Activated CD4-positive, alpha-beta memory T cell treated with anti-CD3 and anti-CD28 coated beads, Interleukin-2, amount 10 ng/mL, durations not matched to agents 7 days and 5 days (primary cell): ENCODE measurements at regions not wholly inside any gene's neighbourhood (a gene's known extent, or its start where the extent isn't known, plus 50 kb on each side); places are given as distances from the start of the nearest gene placed in this dataset.

Source experiments
- CTCF ChIA-PET: fragments of 350-600 bp; sonication (Branson Sonifier 250); formaldehyde crosslinking; loops from one replicate; lab custom pipeline; 2021; ENCODE audit warnings: antibody characterized with exemption, inconsistent platforms; lab: Charles Lee
- POLR2A ChIA-PET: fragments of 350-600 bp; sonication (Branson Sonifier 250); formaldehyde crosslinking; loops from one replicate; lab custom pipeline; 2021; ENCODE audit warnings: antibody characterized with exemption; lab: Charles Lee
- DNase-seq: peaks from one replicate; pipeline ENCODE4 v3.0.0-alpha.2; 2020
- H3K27ac Mint-ChIP-seq: one replicate; pipeline ENCODE4 v1.8.0; 2021; ENCODE audit warnings: mild to moderate bottlenecking, mixed read lengths
- H3K27me3 Mint-ChIP-seq: one replicate; pipeline ENCODE4 v1.8.0; 2021; ENCODE audit warnings: mixed read lengths
- H3K36me3 Mint-ChIP-seq: one replicate; pipeline ENCODE4 v1.8.0; 2021; ENCODE audit warnings: low read depth, mixed read lengths
- H3K4me1 Mint-ChIP-seq: one replicate; pipeline ENCODE4 v1.8.0; 2021; ENCODE audit warnings: mixed read lengths
- H3K4me3 Mint-ChIP-seq: one replicate; pipeline ENCODE4 v1.8.0; 2021; ENCODE audit warnings: mild to moderate bottlenecking, mixed read lengths
- H3K9me3 Mint-ChIP-seq: one replicate; pipeline ENCODE4 v1.8.0; 2021; ENCODE audit warnings: mixed read lengths

DNA sequence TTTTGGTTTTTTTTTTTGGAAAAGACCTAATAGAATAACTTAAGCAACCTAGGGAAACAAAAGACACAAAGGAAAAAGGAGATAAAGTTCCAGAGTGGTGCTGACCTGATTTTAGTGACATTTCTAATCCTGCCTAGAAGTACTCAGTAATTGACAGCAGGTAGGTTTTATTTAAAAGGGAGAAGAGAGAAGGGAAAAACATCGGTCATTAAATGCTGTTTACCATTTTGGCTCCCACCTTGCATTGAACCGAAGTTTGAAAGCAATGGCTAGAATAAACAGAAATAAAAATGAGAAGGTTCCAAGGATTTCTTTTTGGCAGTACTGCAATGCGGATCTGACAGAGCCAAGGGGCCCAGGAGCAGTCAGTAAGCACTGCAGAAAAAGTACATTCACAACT is 115.8 kb upstream of the MAOA start:
- Mint-ChIP-seq H3K36me3 (no peaks in the 10 kb centered on the region), H3K27me3 (no peaks in the 10 kb centered on the region), H3K9me3 (peaks cover 2% of the 10 kb centered on the region), H3K4me3 (no peak overlapping the region), H3K4me1 (no peaks in the 10 kb centered on the region), H3K27ac (no peak overlapping the region)
- POLR2A ChIA-PET: no interaction called here
- CTCF ChIA-PET: no interaction called here
- no peak for DNase-seq

DNA sequence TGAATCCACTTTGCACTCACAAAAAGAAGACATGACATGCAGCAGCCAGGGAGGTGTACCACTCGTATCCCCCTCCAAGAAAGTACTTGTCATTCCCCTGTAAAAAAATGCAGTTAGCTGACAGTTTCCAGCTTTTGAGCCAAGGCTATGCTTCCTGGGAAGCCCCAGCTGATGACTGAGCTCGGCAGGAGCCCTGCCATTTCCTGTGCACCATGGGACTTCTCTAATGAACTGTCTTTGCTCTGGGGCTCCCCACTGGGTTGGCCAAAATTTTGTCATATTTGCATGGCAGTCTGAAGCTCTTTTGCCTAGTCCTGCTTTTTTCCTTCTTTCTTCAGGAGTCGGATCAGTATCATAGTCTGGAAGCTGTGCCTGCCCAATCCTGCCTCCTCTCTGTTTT is 104.5 kb upstream of the MAOA start:
- Mint-ChIP-seq H3K27me3 (no peaks in the 10 kb centered on the region), H3K9me3 (no peaks in the 10 kb centered on the region), H3K27ac (no peak overlapping the region), H3K4me3 (no peak overlapping the region), H3K4me1 (peaks cover 1% of the 10 kb centered on the region), H3K36me3 (no peaks in the 10 kb centered on the region)
- DNase-seq: no peak
- ChIA-PET CTCF (no interaction called here), POLR2A (no interaction called here)

DNA sequence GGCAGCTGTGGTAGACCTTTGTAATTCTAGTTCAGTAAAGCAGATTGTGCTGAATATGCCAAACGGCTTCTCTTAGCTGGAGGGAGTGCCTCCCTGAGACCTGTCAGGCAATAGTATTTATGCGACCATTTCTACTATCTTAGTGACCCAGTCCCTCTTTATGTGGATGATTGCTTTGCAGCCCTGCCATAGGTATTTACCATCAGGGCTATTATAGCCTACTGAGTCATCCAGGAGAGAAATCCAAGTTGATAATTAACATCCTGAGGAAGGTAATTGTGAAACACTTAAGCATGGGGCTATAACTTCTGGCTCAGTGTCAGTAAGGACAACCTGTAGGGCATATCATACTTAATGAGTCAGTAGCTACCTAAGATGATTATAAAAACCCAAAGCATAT is 103.9 kb upstream of the MAOA start:
- POLR2A ChIA-PET: no interaction called here
- Mint-ChIP-seq H3K36me3 (no peaks in the 10 kb centered on the region), H3K27ac (no peak overlapping the region), H3K4me1 (peaks cover 1% of the 10 kb centered on the region), H3K27me3 (no peaks in the 10 kb centered on the region), H3K4me3 (no peak overlapping the region), H3K9me3 (no peaks in the 10 kb centered on the region)
- CTCF ChIA-PET: no interaction called here
- no peak for DNase-seq

DNA sequence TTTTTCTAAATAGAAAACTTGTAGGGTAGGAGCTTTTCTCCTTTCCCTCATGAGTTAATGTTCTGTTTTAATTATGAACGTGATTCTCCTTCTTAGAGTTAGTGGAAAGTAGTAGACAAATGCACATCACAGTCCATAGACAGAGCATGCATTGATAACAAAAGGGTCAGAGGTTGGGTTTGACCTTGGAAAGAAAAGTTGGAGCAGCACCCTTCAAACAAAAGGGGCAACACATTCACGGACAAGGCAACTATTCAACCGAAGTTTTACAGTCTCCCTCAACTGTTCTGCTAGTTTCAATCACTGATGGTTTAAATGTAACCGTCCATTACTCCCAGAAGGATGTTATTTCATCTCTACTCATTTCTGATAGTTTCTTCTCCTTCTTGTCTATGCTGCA is 103.4 kb upstream of the MAOA start:
- Mint-ChIP-seq H3K36me3 (no peaks in the 10 kb centered on the region), H3K9me3 (no peaks in the 10 kb centered on the region), H3K4me1 (peaks cover 1% of the 10 kb centered on the region), H3K27me3 (no peaks in the 10 kb centered on the region), H3K27ac (no peak overlapping the region), H3K4me3 (no peak overlapping the region)
- POLR2A ChIA-PET: no interaction called here
- CTCF ChIA-PET: no interaction called here
- DNase-seq: no peak

- DNase-seq: no peak
- peaks cover 3% of the 10 kb centered on the region for H3K4me1 Mint-ChIP-seq
- no peaks in the 10 kb centered on the region for H3K27me3 Mint-ChIP-seq
- no peak overlapping the region for H3K27ac Mint-ChIP-seq
- no peaks in the 10 kb centered on the region for H3K36me3 Mint-ChIP-seq
- H3K9me3 Mint-ChIP-seq: no peaks in the 10 kb centered on the region
- ChIA-PET CTCF (interaction anchor here (0.8 kb wide), 1 partner anchor 204 kb away, joined by 3 read pairs; no protein-coding TSS in a partner anchor), POLR2A (no interaction called here)
- no peak overlapping the region for H3K4me3 Mint-ChIP-seq
Observed at GRCh38 chrX:43553257-43553656, 102.8 kb upstream of the MAOA start.

- H3K9me3 Mint-ChIP-seq: no peaks in the 10 kb centered on the region
- no peaks in the 10 kb centered on the region for H3K36me3 Mint-ChIP-seq
- H3K27me3 Mint-ChIP-seq: no peaks in the 10 kb centered on the region
- no peak for DNase-seq
- H3K27ac Mint-ChIP-seq: no peak overlapping the region
- H3K4me3 Mint-ChIP-seq: no peak overlapping the region
- ChIA-PET POLR2A (no interaction called here), CTCF (no interaction called here)
- peaks cover 4% of the 10 kb centered on the region for H3K4me1 Mint-ChIP-seq
Observed at GRCh38 chrX:43556207-43556606, 99.9 kb upstream of the MAOA start.

GRCh38 chrX:43557792-43558191 is 98.3 kb upstream of the MAOA start:
- Mint-ChIP-seq H3K27me3 (no peaks in the 10 kb centered on the region), H3K4me1 (peaks cover 4% of the 10 kb centered on the region), H3K27ac (no peak overlapping the region), H3K4me3 (no peak overlapping the region), H3K36me3 (no peaks in the 10 kb centered on the region), H3K9me3 (no peaks in the 10 kb centered on the region)
- ChIA-PET CTCF (interaction anchor here (0.9 to 1.3 kb wide), 2 partner anchors 209 to 1776 kb away, joined by 3 to 8 read pairs; no protein-coding TSS in a partner anchor), POLR2A (no interaction called here)
- peak; percentile 56 for DNase-seq

GRCh38 chrX:43559644-43560043 is 96.5 kb upstream of the MAOA start:
- Mint-ChIP-seq H3K27me3 (no peaks in the 10 kb centered on the region), H3K27ac (no peak overlapping the region), H3K36me3 (no peaks in the 10 kb centered on the region), H3K9me3 (no peaks in the 10 kb centered on the region), H3K4me1 (peaks cover 4% of the 10 kb centered on the region), H3K4me3 (no peak overlapping the region)
- CTCF ChIA-PET: interaction anchor here (0.6 to 1.2 kb wide), 4 partner anchors 131 to 310 kb away, joined by 3 to 5 read pairs (median 4); no protein-coding TSS in a partner anchor
- POLR2A ChIA-PET: no interaction called here
- DNase-seq: peak; percentile 33

DNA sequence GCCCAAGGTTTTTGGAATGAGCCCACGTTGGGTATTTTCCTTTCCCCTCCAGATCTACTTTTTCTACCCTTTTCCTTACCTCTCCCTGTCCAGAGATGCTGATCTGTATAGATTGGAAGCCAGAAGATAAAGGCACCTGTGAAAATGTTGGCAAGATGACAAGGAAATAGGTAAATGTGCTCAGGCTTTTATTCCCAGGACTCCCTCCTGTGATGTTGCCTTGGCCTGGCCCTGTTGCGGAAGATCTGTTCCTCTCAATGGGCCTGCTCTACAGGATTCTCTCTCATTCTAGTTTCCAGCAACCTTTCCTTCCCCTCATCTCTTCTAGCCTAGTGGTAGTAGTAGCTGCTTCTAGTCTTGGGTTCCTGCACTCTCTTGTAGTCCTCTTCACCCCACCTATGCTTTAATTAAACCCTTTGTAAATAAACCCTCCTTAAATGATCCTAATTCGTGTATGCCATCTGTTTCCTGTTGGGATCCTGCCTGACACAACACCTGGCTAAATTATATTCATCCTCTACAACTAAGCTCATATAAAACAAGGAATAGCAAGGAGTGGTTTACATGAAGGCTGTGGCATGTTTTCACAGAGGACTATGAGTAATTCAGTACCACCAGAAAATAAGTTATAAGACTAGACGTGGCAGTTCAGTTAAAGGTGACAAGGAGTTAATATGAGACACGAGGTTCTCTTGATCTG is 95.7 kb upstream of the MAOA start:
- H3K36me3 Mint-ChIP-seq: no peaks in the 10 kb centered on the region
- no peaks in the 10 kb centered on the region for H3K27me3 Mint-ChIP-seq
- no peak overlapping the region for H3K27ac Mint-ChIP-seq
- H3K4me3 Mint-ChIP-seq: no peak overlapping the region
- no peak for DNase-seq
- POLR2A ChIA-PET: no interaction called here
- H3K9me3 Mint-ChIP-seq: no peaks in the 10 kb centered on the region
- CTCF ChIA-PET: interaction anchor here (1.2 kb wide), 1 partner anchor 193 kb away, joined by 3 read pairs; no protein-coding TSS in a partner anchor
- H3K4me1 Mint-ChIP-seq: peaks cover 3% of the 10 kb centered on the region

- CTCF ChIA-PET: no interaction called here
- H3K9me3 Mint-ChIP-seq: no peaks in the 10 kb centered on the region
- no peaks in the 10 kb centered on the region for H3K36me3 Mint-ChIP-seq
- H3K4me1 Mint-ChIP-seq: peaks cover 3% of the 10 kb centered on the region
- POLR2A ChIA-PET: no interaction called here
- H3K4me3 Mint-ChIP-seq: no peak overlapping the region
- H3K27ac Mint-ChIP-seq: no peak overlapping the region
- no peak for DNase-seq
- H3K27me3 Mint-ChIP-seq: no peaks in the 10 kb centered on the region
Observed at GRCh38 chrX:43562372-43562771, 93.7 kb upstream of the MAOA start.

DNA sequence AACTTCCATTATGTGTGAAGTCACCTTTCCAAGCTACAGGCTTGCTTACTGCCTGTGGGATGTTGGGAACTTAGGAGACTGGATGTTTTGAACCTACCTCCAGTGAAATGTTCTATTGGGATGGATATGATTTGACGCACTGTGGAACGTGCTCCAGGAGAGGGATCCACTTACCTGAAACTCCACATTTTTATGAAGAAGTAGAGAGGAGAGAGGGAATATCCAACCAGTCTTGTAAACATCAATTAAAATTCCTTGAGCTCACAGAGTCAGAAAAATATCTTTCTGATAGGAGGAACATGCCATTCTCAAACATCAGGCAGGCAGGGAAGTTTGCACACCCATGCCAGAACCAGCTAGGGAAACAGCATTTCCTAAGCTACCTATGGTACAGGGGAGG is 91.1 kb upstream of the MAOA start:
- peaks cover 2% of the 10 kb centered on the region for H3K27me3 Mint-ChIP-seq

DNA sequence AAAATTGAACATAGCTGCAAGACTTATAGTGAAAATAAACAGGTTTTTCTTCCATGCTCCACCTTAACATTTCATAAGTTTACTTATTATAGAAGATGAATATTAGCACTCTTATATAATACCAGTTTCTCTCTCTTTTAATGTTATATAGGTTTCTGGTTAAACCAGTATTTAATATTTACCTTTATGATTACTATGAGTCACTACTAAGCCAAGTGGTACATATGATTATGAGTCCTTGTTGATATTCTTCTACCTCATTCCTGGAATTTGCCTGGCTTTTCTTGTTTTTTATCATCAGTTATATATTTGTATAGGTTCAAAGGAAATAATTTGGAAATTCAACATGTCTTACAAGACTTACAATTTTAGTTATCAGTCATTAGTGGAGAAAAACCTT is 89.9 kb upstream of the MAOA start:
- no peak for DNase-seq
- Mint-ChIP-seq H3K27me3 (peaks cover 2% of the 10 kb centered on the region), H3K27ac (no peak overlapping the region), H3K36me3 (no peaks in the 10 kb centered on the region), H3K4me1 (no peaks in the 10 kb centered on the region), H3K4me3 (no peak overlapping the region), H3K9me3 (no peaks in the 10 kb centered on the region)
- ChIA-PET POLR2A (no interaction called here), CTCF (interaction anchor here (0.6 kb wide), 1 partner anchor 1155 kb away, joined by 3 read pairs; no protein-coding TSS in a partner anchor)

More for the DNA sequence above, 91.1 kb upstream of the MAOA start:
- no peak for DNase-seq
- no peak overlapping the region for H3K4me3 Mint-ChIP-seq
- H3K27ac Mint-ChIP-seq: no peak overlapping the region
- no peaks in the 10 kb centered on the region for H3K4me1 Mint-ChIP-seq
- CTCF ChIA-PET: no interaction called here
- POLR2A ChIA-PET: no interaction called here
- H3K36me3 Mint-ChIP-seq: no peaks in the 10 kb centered on the region
- H3K9me3 Mint-ChIP-seq: no peaks in the 10 kb centered on the region

GRCh38 chrX:43573441-43574015 is 82.6 kb upstream of the MAOA start:
- Mint-ChIP-seq H3K27ac (no peak overlapping the region), H3K4me3 (no peak overlapping the region), H3K4me1 (no peaks in the 10 kb centered on the region), H3K9me3 (no peaks in the 10 kb centered on the region), H3K27me3 (peaks cover 2% of the 10 kb centered on the region), H3K36me3 (no peaks in the 10 kb centered on the region)
- DNase-seq: no peak
- CTCF ChIA-PET: no interaction called here
- POLR2A ChIA-PET: no interaction called here

DNA sequence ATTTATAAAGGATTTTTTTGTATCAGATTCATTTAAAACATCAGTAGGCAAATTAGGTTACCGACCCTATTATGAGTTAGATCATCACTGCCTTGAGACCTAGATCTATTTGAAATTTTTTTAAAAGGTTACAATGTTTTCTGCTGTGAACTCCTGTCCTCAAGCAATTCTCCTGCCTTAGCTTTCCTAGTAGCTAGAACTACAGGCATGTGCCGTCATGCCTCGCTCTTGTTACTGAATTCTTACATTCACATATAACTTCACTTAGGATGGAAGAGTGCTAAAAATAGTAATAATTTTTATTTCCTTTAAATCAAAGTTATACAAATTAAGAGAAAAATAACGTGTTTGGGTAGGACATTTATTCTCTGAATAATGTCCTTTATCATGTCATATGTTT is 75.5 kb upstream of the MAOA start:
- no peaks in the 10 kb centered on the region for H3K4me1 Mint-ChIP-seq
- H3K9me3 Mint-ChIP-seq: no peaks in the 10 kb centered on the region
- no peak overlapping the region for H3K4me3 Mint-ChIP-seq
- CTCF ChIA-PET: no interaction called here
- H3K27me3 Mint-ChIP-seq: no peaks in the 10 kb centered on the region
- H3K27ac Mint-ChIP-seq: no peak overlapping the region
- no peak for DNase-seq
- POLR2A ChIA-PET: no interaction called here
- no peaks in the 10 kb centered on the region for H3K36me3 Mint-ChIP-seq
